ENCODE measurements at regions not wholly inside any gene's neighbourhood (a gene's known extent, or its start where the extent isn't known, plus 50 kb on each side); places are given as distances from the start of the nearest gene placed in this dataset.
A peak's percentile ranks its signal among the peaks of the same experiment; 100 is the strongest.

DNA sequence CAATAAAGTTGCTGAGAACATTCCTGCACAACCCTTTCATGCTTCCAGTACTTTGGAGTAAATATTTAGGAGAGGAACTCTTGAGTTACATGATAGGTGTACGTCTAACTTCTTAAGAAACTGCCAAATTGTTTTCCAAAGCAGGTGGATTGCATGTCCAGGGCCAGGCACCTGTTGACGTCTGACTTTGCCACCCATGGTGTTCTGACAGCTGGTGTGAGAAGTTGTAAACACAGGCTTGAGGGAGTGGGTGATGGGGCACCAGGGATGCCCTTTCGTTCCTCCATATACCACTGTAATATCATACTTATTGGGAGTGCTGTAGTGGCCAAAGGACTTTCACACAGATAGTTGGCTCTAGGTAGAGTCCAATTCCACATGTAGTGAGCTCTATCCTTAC is 352.1 kb downstream of the GADD45G start:
- Histone ChIP-seq H3K4me3 (ENCODE audit: low read depth in 1 of 2, low read length in 1 of 2) (no peak overlapping the region), H3K27me3 (no peaks in the 10 kb centered on the region), H3K27ac (no peak overlapping the region), H3K9me3 (no peaks in the 10 kb centered on the region), H3K36me3 (no peaks in the 10 kb centered on the region), H3K4me1 (ENCODE audit: control insufficient read depth in 1 of 2, insufficient read depth in 1 of 2, low read depth in 1 of 2, low read length in 1 of 2) (peaks cover 22 to 25% of the 10 kb centered on the region in 2 experiments)
- TF ChIP-seq CTCF (IDR thresholded peaks at IDR 0.05): no peak

DNA sequence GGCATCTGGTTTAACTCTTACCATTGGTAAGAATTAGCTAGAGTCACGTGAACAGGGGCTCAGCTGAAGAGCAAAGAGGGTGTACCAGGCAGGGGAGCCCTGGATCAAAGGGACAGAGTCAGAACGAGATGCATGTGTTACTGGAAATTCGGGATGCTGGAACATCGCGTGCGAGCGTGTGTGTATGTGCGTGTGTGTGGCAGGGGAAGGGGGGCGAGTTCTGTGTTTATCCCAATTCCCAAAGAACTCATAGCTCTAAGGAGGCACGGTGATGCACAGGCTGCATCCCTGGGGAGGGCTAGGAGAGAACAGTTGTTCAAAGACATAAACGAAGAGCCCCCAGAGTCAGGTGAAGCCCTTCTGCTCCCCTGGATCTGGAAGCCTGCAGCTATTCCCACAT is 353.3 kb downstream of the GADD45G start:
- no peak for TF ChIP-seq CTCF (IDR thresholded peaks at IDR 0.05)
- no peak overlapping the region for H3K27ac ChIP-seq
- H3K4me1 ChIP-seq (ENCODE audit: control insufficient read depth in 1 of 2, insufficient read depth in 1 of 2, low read depth in 1 of 2, low read length in 1 of 2): peaks cover 33 to 36% of the 10 kb centered on the region in 2 experiments
- H3K9me3 ChIP-seq: no peaks in the 10 kb centered on the region
- H3K36me3 ChIP-seq: no peaks in the 10 kb centered on the region
- no peaks in the 10 kb centered on the region for H3K27me3 ChIP-seq
- H3K4me3 ChIP-seq (ENCODE audit: low read depth in 1 of 2, low read length in 1 of 2): no peak overlapping the region

DNA sequence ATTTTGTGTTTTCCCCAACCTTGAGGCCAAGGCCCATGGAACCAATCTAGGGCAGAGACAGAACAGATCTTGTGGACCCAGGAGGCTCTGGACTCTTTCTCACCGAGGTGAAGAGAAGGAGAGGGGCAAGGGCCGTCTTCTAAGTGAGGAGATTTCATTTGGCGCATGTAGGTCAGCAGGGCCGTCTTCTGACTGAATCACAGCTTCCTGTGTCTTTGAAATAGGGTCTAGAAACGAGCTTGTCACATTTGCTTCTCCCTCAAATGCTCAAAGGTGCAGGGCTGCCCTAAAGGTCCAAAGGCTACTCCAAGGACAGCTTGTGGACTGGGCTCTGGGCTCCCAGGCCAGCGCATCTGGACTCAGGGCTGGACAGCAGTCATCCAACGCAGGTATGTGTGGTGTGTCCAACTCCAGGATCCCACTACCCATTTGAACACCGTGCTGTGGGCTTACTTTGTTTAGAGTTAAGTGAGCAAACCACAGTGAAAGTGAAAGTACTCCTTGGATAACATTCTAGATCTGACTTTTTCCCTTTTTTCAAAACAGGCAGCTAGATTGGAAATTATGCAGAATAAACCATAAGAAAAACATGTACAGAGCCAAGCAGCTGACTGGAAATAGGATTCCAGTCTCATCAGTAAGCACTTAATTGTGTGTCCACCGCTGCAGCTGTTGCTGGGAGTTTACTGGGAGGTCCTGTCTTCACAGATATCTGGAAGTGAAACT is 357.0 kb downstream of the GADD45G start:
- peak overlapping the region in 1 of 2 experiments; percentile 13 for H3K4me3 ChIP-seq (ENCODE audit: low read depth in 1 of 2, low read length in 1 of 2)
- H3K27me3 ChIP-seq: no peaks in the 10 kb centered on the region
- no peaks in the 10 kb centered on the region for H3K36me3 ChIP-seq
- H3K4me1 ChIP-seq (ENCODE audit: control insufficient read depth in 1 of 2, insufficient read depth in 1 of 2, low read depth in 1 of 2, low read length in 1 of 2): peaks cover 32 to 35% of the 10 kb centered on the region in 2 experiments
- H3K9me3 ChIP-seq: no peaks in the 10 kb centered on the region
- H3K27ac ChIP-seq: peak overlapping the region; percentile 59
- no peak for TF ChIP-seq CTCF (IDR thresholded peaks at IDR 0.05)

GRCh38 chr9:89963280-89963679 is 358.5 kb downstream of the GADD45G start:
- no peak overlapping the region for H3K27ac ChIP-seq
- TF ChIP-seq CTCF (IDR thresholded peaks at IDR 0.05): no peak
- H3K36me3 ChIP-seq: no peaks in the 10 kb centered on the region

DNA sequence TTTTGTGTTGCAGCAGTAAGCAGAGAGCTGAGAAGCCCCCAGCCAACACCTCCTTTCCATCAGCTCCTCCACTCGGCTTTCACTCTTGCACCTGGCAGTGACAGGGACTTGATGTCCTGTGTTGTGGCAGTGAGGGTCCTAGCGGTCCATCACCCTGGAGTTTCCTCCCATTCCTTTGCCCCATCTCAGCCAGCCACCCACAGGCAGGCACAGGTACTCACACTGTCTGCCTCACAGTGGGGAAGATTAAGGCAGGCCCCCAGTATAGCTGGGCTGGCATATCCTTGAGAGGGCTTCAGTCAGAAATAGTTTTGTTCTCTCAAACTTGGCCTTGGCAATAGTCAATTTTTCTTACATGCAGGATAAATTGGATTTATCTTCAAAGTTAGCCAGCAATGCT is 362.7 kb downstream of the GADD45G start:
- H3K4me1 ChIP-seq (ENCODE audit: control insufficient read depth in 1 of 2, insufficient read depth in 1 of 2, low read depth in 1 of 2, low read length in 1 of 2): peaks cover 21 to 25% of the 10 kb centered on the region in 2 experiments
- no peak for TF ChIP-seq CTCF (IDR thresholded peaks at IDR 0.05)
- no peaks in the 10 kb centered on the region for H3K36me3 ChIP-seq
- H3K27me3 ChIP-seq: no peaks in the 10 kb centered on the region
- no peak overlapping the region for H3K27ac ChIP-seq
- no peak overlapping the region for H3K4me3 ChIP-seq (ENCODE audit: low read depth in 1 of 2, low read length in 1 of 2)
- no peaks in the 10 kb centered on the region for H3K9me3 ChIP-seq

More at GRCh38 chr9:89963280-89963679, 358.5 kb downstream of the GADD45G start:
- Histone ChIP-seq H3K4me1 (ENCODE audit: control insufficient read depth in 1 of 2, insufficient read depth in 1 of 2, low read depth in 1 of 2, low read length in 1 of 2) (peaks cover 32 to 35% of the 10 kb centered on the region in 2 experiments), H3K9me3 (no peaks in the 10 kb centered on the region), H3K27me3 (no peaks in the 10 kb centered on the region), H3K4me3 (ENCODE audit: low read depth in 1 of 2, low read length in 1 of 2) (no peak overlapping the region)

All from neutrophil (primary cell).